ENCODE measurements at regions not wholly inside any gene's neighbourhood (a gene's known extent, or its start where the extent isn't known, plus 50 kb on each side); places are given as distances from the start of the nearest gene placed in this dataset.

GRCh38 chr2:138255670-138256069, 245.9 kb upstream of the SPOPL start:
- TF ChIP-seq EZH2 (IDR thresholded peaks at IDR 0.05; ENCODE audit: borderline replicate concordance) (no peak), CTCF (IDR thresholded peaks at IDR 0.05; ENCODE audit: poor library complexity) (no peak)

Data from hepatocyte (in vitro differentiated cells).